GM21529 (cell line): ENCODE measurements at regions not wholly inside any gene's neighbourhood (a gene's known extent, or its start where the extent isn't known, plus 50 kb on each side); places are given as distances from the start of the nearest gene placed in this dataset.
"Not testable (repeated sequence)": the region's sequence is repeated elsewhere in the genome, so short reads cannot be mapped to it uniquely, and the experiment has no call there.

ENCODE experiments used
- ATAC-seq: cut with Tn5 transposase; IDR thresholded peaks from one replicate; pipeline ENCODE4 v1.9.1; 2021; ENCODE audit not compliant: unreplicated experiment

GRCh38 chr4:86413426-86413825 lies 53.6 kb upstream of the MAPK10 start:
- ATAC-seq, result not testable (repeated sequence)

- no peak for ATAC-seq
Measured at GRCh38 chr4:86414686-86415085, 54.8 kb upstream of the MAPK10 start.

GRCh38 chr4:86416081-86416480 lies 56.2 kb upstream of the MAPK10 start:
- no peak for ATAC-seq

- ATAC-seq, result no peak
Measured at GRCh38 chr4:86421461-86421860, 61.6 kb upstream of the MAPK10 start.

- no peak for ATAC-seq
Measured at GRCh38 chr4:86431543-86432116, 71.8 kb upstream of the MAPK10 start.

GRCh38 chr4:86432559-86433134 lies 72.8 kb upstream of the MAPK10 start:
- ATAC-seq, result no peak

GRCh38 chr4:86439293-86439692 lies 79.4 kb upstream of the MAPK10 start:
- ATAC-seq, result no peak

- peak; percentile 85 for ATAC-seq
Measured at GRCh38 chr4:86441175-86441936, 81.5 kb upstream of the MAPK10 start.

- no peak for ATAC-seq
Measured at GRCh38 chr4:86442881-86443280, 83.0 kb upstream of the MAPK10 start.

- ATAC-seq, result no peak
Measured at GRCh38 chr4:86443495-86443894, 83.6 kb upstream of the MAPK10 start.

GRCh38 chr4:86446996-86447395 lies 87.1 kb upstream of the MAPK10 start:
- no peak for ATAC-seq

- no peak for ATAC-seq
Measured at GRCh38 chr4:86448871-86449270, 89.0 kb upstream of the MAPK10 start.

- no peak for ATAC-seq
Measured at GRCh38 chr4:86449746-86450588, 90.1 kb upstream of the MAPK10 start.

GRCh38 chr4:86450861-86451260 lies 91.0 kb upstream of the MAPK10 start:
- ATAC-seq, result no peak

- no peak for ATAC-seq
Measured at GRCh38 chr4:86451560-86452330, 91.9 kb upstream of the MAPK10 start.

GRCh38 chr4:86452422-86452891 lies 92.6 kb upstream of the MAPK10 start:
- ATAC-seq, result no peak

GRCh38 chr4:86452924-86453531 lies 93.2 kb upstream of the MAPK10 start:
- no peak for ATAC-seq

- ATAC-seq, result not testable (repeated sequence)
Measured at GRCh38 chr4:86453611-86454072, 93.8 kb upstream of the MAPK10 start.

- ATAC-seq, result no peak
Measured at GRCh38 chr4:86461849-86462248, 102.0 kb upstream of the MAPK10 start.

- ATAC-seq, result no peak
Measured at GRCh38 chr4:86472377-86473019, 112.6 kb upstream of the MAPK10 start.
